Heart left ventricle (tissue), 16 donors: ENCODE measurements at regions not wholly inside any gene's neighbourhood (a gene's known extent, or its start where the extent isn't known, plus 50 kb on each side); places are given as distances from the start of the nearest gene placed in this dataset.

Experiments used
- ATAC-seq, 4 donors: fragments of 200-7000 bp; cut with Tn5 transposase; one replicate each; pipeline ENCODE4 v1.9.1; 2020 to 2022; ENCODE audit warnings: moderate library complexity in 4 of 4, mild to moderate bottlenecking in 3 of 4, moderate number of reproducible peaks in 1 of 4
- DNase-seq, 5 donors: peaks; one replicate each; pipeline ENCODE4 v3.0.0-alpha.2; 2020
- H3K27ac ChIP-seq, 12 donors: fragments of 200-600 bp; sonication (generic) in 4 of 12; one replicate each; pipeline versions ENCODE4 v1.5.0 to v1.8.0; 2016 to 2022; ENCODE audit warnings: mild to moderate bottlenecking in 2 of 12
- H3K27me3 ChIP-seq, 9 donors: fragments of 200-600 bp; sonication (generic) in 2 of 9; one replicate each; pipeline versions ENCODE4 v1.5.1 to v1.8.0; 2016 to 2022; ENCODE audit warnings: mild to moderate bottlenecking in 3 of 9
- H3K36me3 ChIP-seq, 9 donors: fragments of 200-600 bp; sonication (generic) in 2 of 9; one replicate each; pipeline versions ENCODE4 v1.5.0 to v1.8.0; 2018 to 2022; ENCODE audit warnings: mild to moderate bottlenecking in 2 of 9
- H3K4me1 ChIP-seq, 12 donors: fragments of 200-600 bp; sonication (generic) in 4 of 12; one replicate each; pipeline versions ENCODE4 v1.5.0 to v1.8.0; 2016 to 2022; ENCODE audit warnings: mild to moderate bottlenecking in 3 of 12
- H3K4me3 ChIP-seq, 12 donors: fragments of 200-600 bp; sonication (generic) in 4 of 12; one replicate each; pipeline versions ENCODE4 v1.5.0 to v1.8.0; 2017 to 2022; ENCODE audit warnings: mild to moderate bottlenecking in 9 of 12, moderate library complexity in 4 of 12
- H3K9me3 ChIP-seq, 12 donors: fragments of 200-600 bp; sonication (generic) in 4 of 12; one replicate each; pipeline versions ENCODE4 v1.5.0 to v1.8.0; 2016 to 2022; ENCODE audit warnings: mild to moderate bottlenecking in 1 of 12
- CTCF ChIP-seq, 12 donors: fragments of 200-600 bp; sonication (generic) in 4 of 12; IDR thresholded peaks; one replicate each; pipeline versions ENCODE4 v1.5.0 to v1.8.0; 2018 to 2022; ENCODE audit warnings: antibody characterized with exemption in 12 of 12, mild to moderate bottlenecking in 5 of 12
- POLR2A ChIP-seq, 2 donors: fragments of 450-650 bp; IDR thresholded peaks; one replicate each; pipeline ENCODE4 v1.6.1; 2017; ENCODE audit warnings: antibody characterized with exemption in 2 of 2, mild to moderate bottlenecking in 2 of 2, moderate library complexity in 2 of 2
- WGBS, 4 donors: extraction: QIAGEN DNeasy Blood & Tissue Kit in 2 of 4; methylation state at CpG; one replicate each; pipeline versions ENCODE4 v1.1.5 to v1.1.7; 2013 to 2018; 5-methylcytosine and 5-hydroxymethylcytosine counted together
- intact Hi-C, 10 donors: fragments of 100-400 bp; cut with DNase I; formaldehyde crosslinking; loops; one replicate each; pipeline versions ENCODE4 v1.11.1 to v1.14.2; 2022
- donor health status: ischemic (EF 13 %, LVEDD 7.1; RV severe dilation, severe dysfunction).
- donor health status: healthy with polysubstance abuse.
- donor health status: DM: no; HTN: yes; CAD: no.
- donor health status: DM: no; HTN: no; CAD: no.
- donor health status: ischemic (EF 25% LVEDD 6.9; RV normal size, moderate dysfunction).
- donor health status: ischemic (EF 25% LVEDD 5.7; RV mildly dilated, moderate dysfunction).
- donor health status: healthy.
- donor health status: DM: yes; HTN: yes; CAD: no.
- donor health status: ischemic (EF 35%, LVEDD 5.7; RV mildly dilated, moderate dysfunction).
- donor health status: nonischemic (EF 11% LVEDD 7.7; RV severe dilation, severe dysfunction).
- donor health status: DM: yes; HTN: yes; CAD: no.
- donor health status: PGD.
- donor health status: ischemic (EF 29% LVEDD 5.4; RV normal size, mild dysfunction).
- donor health status: nonischemic (EF 23%, LVEDD 6.1; RV moderate dilation, normal function).

GRCh38 chr3:139286825-139287224 lies 57.0 kb upstream of the MRPS22 start:
- Histone ChIP-seq H3K9me3 (no peaks in the 10 kb centered on the region), H3K4me3 (no peak overlapping the region), H3K27ac (no peak overlapping the region), H3K36me3 (no peaks in the 10 kb centered on the region), H3K27me3 (no peaks in the 10 kb centered on the region), H3K4me1 (peaks cover 0 to 30% (median 8%) of the 10 kb centered on the region in 12 donors)
- TF ChIP-seq CTCF (IDR thresholded peaks at IDR 0.05) (no peak), POLR2A (IDR thresholded peaks at IDR 0.05) (no peak)
- WGBS, 4 donors: 35 to 52% (median 44%) methylated on average over 7 of the region's 7 CpGs
- DNase-seq: peak in 3 of 5 donors; percentile 50 to 74 (median 52)
- intact Hi-C loops: no loop called here
- peak; percentile 69 to 78 (median 74) for ATAC-seq

- Histone ChIP-seq H3K4me1 (peaks cover 0 to 30% (median 8%) of the 10 kb centered on the region in 12 donors), H3K27ac (peak overlapping the region in 2 of 12 donors; percentile 42 to 53), H3K27me3 (no peaks in the 10 kb centered on the region), H3K4me3 (no peak overlapping the region), H3K9me3 (no peaks in the 10 kb centered on the region), H3K36me3 (no peaks in the 10 kb centered on the region)
- peak in 1 of 4 donors; percentile 7 for ATAC-seq
- DNase-seq: no peak
- intact Hi-C loops: no loop called here
- WGBS, 4 donors: 82 to 94% (median 88%) methylated on average over 4 of the region's 4 CpGs
- no peak for TF ChIP-seq CTCF (IDR thresholded peaks at IDR 0.05)
- TF ChIP-seq POLR2A (IDR thresholded peaks at IDR 0.05): no peak
These were observed 56.3 kb upstream of the MRPS22 start for GRCh38 chr3:139287557-139287956.

- 7 to 34% (median 27%) methylated on average over 5 to 8 of the region's 8 CpGs for WGBS, 4 donors
- H3K9me3 ChIP-seq: no peaks in the 10 kb centered on the region
- intact Hi-C loops: no loop called here
- H3K27ac ChIP-seq: peak overlapping the region in 4 of 12 donors; percentile 15 to 53 (median 45)
- peak; percentile 62 to 80 (median 66) for DNase-seq
- TF ChIP-seq POLR2A (IDR thresholded peaks at IDR 0.05): no peak
- H3K27me3 ChIP-seq: no peaks in the 10 kb centered on the region
- H3K4me1 ChIP-seq: peaks cover 0 to 30% (median 8%) of the 10 kb centered on the region in 12 donors
- H3K36me3 ChIP-seq: no peaks in the 10 kb centered on the region
- peak; percentile 92 to 94 (median 92) for ATAC-seq
- H3K4me3 ChIP-seq: no peak overlapping the region
These were observed 55.5 kb upstream of the MRPS22 start for GRCh38 chr3:139288266-139288821.

- DNase-seq (no peak), ATAC-seq (no peak)
- Histone ChIP-seq H3K27me3 (no peaks in the 10 kb centered on the region), H3K27ac (no peak overlapping the region), H3K36me3 (no peaks in the 10 kb centered on the region), H3K9me3 (no peaks in the 10 kb centered on the region), H3K4me3 (no peak overlapping the region), H3K4me1 (peaks cover 0 to 30% (median 10%) of the 10 kb centered on the region in 12 donors)
- intact Hi-C loops: no loop called here
- 70 to 93% (median 79%) methylated on average over 5 to 6 of the region's 6 CpGs for WGBS, 4 donors
- no peak for TF ChIP-seq POLR2A (IDR thresholded peaks at IDR 0.05)
- no peak for TF ChIP-seq CTCF (IDR thresholded peaks at IDR 0.05)
These were observed 53.8 kb upstream of the MRPS22 start for GRCh38 chr3:139289860-139290524.
